BJ (cell line): ENCODE measurements at regions not wholly inside any gene's neighbourhood (a gene's known extent, or its start where the extent isn't known, plus 50 kb on each side); places are given as distances from the start of the nearest gene placed in this dataset.

ENCODE experiments used
- CTCF ChIA-PET: fragments of 350-600 bp; formaldehyde crosslinking; extraction: SDS; loops from one replicate; lab custom pipeline; 2021; ENCODE audit warnings: antibody characterized with exemption, inconsistent platforms; lab: Yijun Ruan, JAX
- POLR2A ChIA-PET: fragments of 300-600 bp; sonication (Branson Sonifier 250); formaldehyde crosslinking; extraction: SDS; loops from one replicate; lab custom pipeline; 2021; ENCODE audit warnings: antibody characterized with exemption; lab: Charles Lee
- DNase-seq: peaks from one replicate; pipeline ENCODE4 v3.0.0-alpha.2; 2011; ENCODE audit warnings: low read depth
- H3K27me3 ChIP-seq: 2 replicates; pipeline ENCODE4 v1.6.0; 2011; ENCODE audit warnings: low read length; ENCODE audit not compliant: control insufficient read depth, insufficient read depth
- H3K36me3 ChIP-seq: 2 replicates; pipeline ENCODE4 v1.5.1; 2011; ENCODE audit warnings: low read length; ENCODE audit not compliant: control insufficient read depth, insufficient read depth
- H3K4me3 ChIP-seq: 2 replicates; pipeline ENCODE4 v1.5.1; 2011; ENCODE audit warnings: low read depth, mild to moderate bottlenecking, control low read depth, low read length
- CTCF ChIP-seq: IDR thresholded peaks from 2 replicates; pipeline ENCODE4 v1.5.1; 2011; ENCODE audit warnings: low read depth, mild to moderate bottlenecking, control low read depth, inconsistent platforms, low read length, moderate library complexity; ENCODE audit not compliant: insufficient read depth

- Histone ChIP-seq H3K27me3 (no peaks in the 10 kb centered on the region), H3K4me3 (no peak overlapping the region), H3K36me3 (no peaks in the 10 kb centered on the region)
- no peak for TF ChIP-seq CTCF
- CTCF ChIA-PET = no interaction called here
- DNase-seq = no peak
- POLR2A ChIA-PET = no interaction called here
Measured at GRCh38 chr2:239793086-239793485, 232.1 kb downstream of the NDUFA10 start.

GRCh38 chr2:239792405-239793084 lies 232.6 kb downstream of the NDUFA10 start:
- no peak for DNase-seq
- Histone ChIP-seq H3K4me3 (no peak overlapping the region), H3K36me3 (no peaks in the 10 kb centered on the region), H3K27me3 (no peaks in the 10 kb centered on the region)
- TF ChIP-seq CTCF = no peak
- ChIA-PET POLR2A (no interaction called here), CTCF (no interaction called here)

- Histone ChIP-seq H3K27me3 (no peaks in the 10 kb centered on the region), H3K4me3 (no peak overlapping the region), H3K36me3 (no peaks in the 10 kb centered on the region)
- TF ChIP-seq CTCF = no peak
- POLR2A ChIA-PET = no interaction called here
- no peak for DNase-seq
- CTCF ChIA-PET = interaction anchor here (0.6 to 0.7 kb wide), 2 partner anchors 358 to 499 kb away, joined by 3 read pairs; no protein-coding TSS in a partner anchor
Measured at GRCh38 chr2:239791526-239792404, 233.4 kb downstream of the NDUFA10 start.

GRCh38 chr2:239790721-239791120 lies 234.4 kb downstream of the NDUFA10 start:
- TF ChIP-seq CTCF = no peak
- ChIA-PET POLR2A (no interaction called here), CTCF (interaction anchor here (1.1 kb wide), 1 partner anchor 14 kb away, joined by 3 read pairs; no protein-coding TSS in a partner anchor)
- no peak overlapping the region for H3K4me3 ChIP-seq
- H3K36me3 ChIP-seq = no peaks in the 10 kb centered on the region
- DNase-seq = no peak
- H3K27me3 ChIP-seq = no peaks in the 10 kb centered on the region

GRCh38 chr2:239790313-239790712 lies 234.8 kb downstream of the NDUFA10 start:
- H3K27me3 ChIP-seq = no peaks in the 10 kb centered on the region
- DNase-seq = no peak
- POLR2A ChIA-PET = no interaction called here
- CTCF ChIA-PET = interaction anchor here (1.1 kb wide), 1 partner anchor 15 kb away, joined by 3 read pairs; no protein-coding TSS in a partner anchor
- H3K36me3 ChIP-seq = no peaks in the 10 kb centered on the region
- TF ChIP-seq CTCF = no peak
- H3K4me3 ChIP-seq = no peak overlapping the region
